ENCODE measurements at regions not wholly inside any gene's neighbourhood (a gene's known extent, or its start where the extent isn't known, plus 50 kb on each side); places are given as distances from the start of the nearest gene placed in this dataset.

- H3K4me3 ChIP-seq (ENCODE audit: low read length): no peak overlapping the region
- intact Hi-C loops (cut with DNase I, micrococcal nuclease): no loop called here
- H3K4me1 ChIP-seq (ENCODE audit: insufficient read depth, low read length): no peaks in the 10 kb centered on the region
- no peaks in the 10 kb centered on the region for H3K9me3 Mint-ChIP-seq
- peaks cover 4% of the 10 kb centered on the region for H3K4me1 Mint-ChIP-seq (ENCODE audit: low read depth)
- ChIA-PET POLR2A (no interaction called here), CTCF (no interaction called here)
- no peak for TF ChIP-seq CTCF (IDR thresholded peaks at IDR 0.05)
- H3K27me3 Mint-ChIP-seq: no peaks in the 10 kb centered on the region
- H3K4me3 Mint-ChIP-seq: no peak overlapping the region
- H3K27ac Mint-ChIP-seq: no peak overlapping the region
- ATAC-seq (ENCODE audit: poor library complexity) (no peak), DNase-seq (no peak)
- H3K9me3 ChIP-seq (ENCODE audit: control insufficient read depth in 1 of 2, insufficient read depth in 1 of 2, low read length in 2 of 2): no peaks in the 10 kb centered on the region
- no peaks in the 10 kb centered on the region for H3K36me3 Mint-ChIP-seq (ENCODE audit: low read depth)
- no peak overlapping the region for H3K27ac ChIP-seq (ENCODE audit: low read depth in 1 of 2, low read length in 2 of 2)
- H3K36me3 ChIP-seq (ENCODE audit: insufficient read depth, low read length): no peaks in the 10 kb centered on the region
- no peaks in the 10 kb centered on the region for H3K27me3 ChIP-seq (ENCODE audit: control insufficient read depth in 1 of 2, insufficient read depth in 2 of 2, low read length in 2 of 2)
These were observed 606.2 kb upstream of the TBL1XR1 start for GRCh38 chr3:177803500-177803899.

- Histone ChIP-seq H3K4me1 (ENCODE audit: insufficient read depth, low read length) (no peaks in the 10 kb centered on the region), H3K9me3 (ENCODE audit: control insufficient read depth in 1 of 2, insufficient read depth in 1 of 2, low read length in 2 of 2) (no peaks in the 10 kb centered on the region), H3K36me3 (ENCODE audit: insufficient read depth, low read length) (no peaks in the 10 kb centered on the region), H3K4me3 (ENCODE audit: low read length) (no peak overlapping the region), H3K27me3 (ENCODE audit: control insufficient read depth in 1 of 2, insufficient read depth in 2 of 2, low read length in 2 of 2) (no peaks in the 10 kb centered on the region), H3K27ac (ENCODE audit: low read depth in 1 of 2, low read length in 2 of 2) (no peak overlapping the region)
- intact Hi-C loops (cut with DNase I, micrococcal nuclease): no loop called here
- DNase-seq (no peak), ATAC-seq (ENCODE audit: poor library complexity) (no peak)
- CTCF ChIA-PET: no interaction called here
- H3K4me3 Mint-ChIP-seq: no peak overlapping the region
- no peaks in the 10 kb centered on the region for H3K27me3 Mint-ChIP-seq
- no peak for TF ChIP-seq CTCF (IDR thresholded peaks at IDR 0.05)
- POLR2A ChIA-PET: no interaction called here
- H3K9me3 Mint-ChIP-seq: no peaks in the 10 kb centered on the region
- no peak overlapping the region for H3K27ac Mint-ChIP-seq
- H3K4me1 Mint-ChIP-seq (ENCODE audit: low read depth): peaks cover 4% of the 10 kb centered on the region
- no peaks in the 10 kb centered on the region for H3K36me3 Mint-ChIP-seq (ENCODE audit: low read depth)
These were observed 606.8 kb upstream of the TBL1XR1 start for GRCh38 chr3:177804032-177804431.

GRCh38 chr3:177804646-177805045 is 607.4 kb upstream of the TBL1XR1 start:
- Mint-ChIP-seq H3K4me3 (no peak overlapping the region), H3K27ac (no peak overlapping the region), H3K36me3 (ENCODE audit: low read depth) (no peaks in the 10 kb centered on the region), H3K4me1 (ENCODE audit: low read depth) (peaks cover 5% of the 10 kb centered on the region), H3K27me3 (no peaks in the 10 kb centered on the region), H3K9me3 (no peaks in the 10 kb centered on the region)
- Histone ChIP-seq H3K4me3 (ENCODE audit: low read length) (no peak overlapping the region), H3K27me3 (ENCODE audit: control insufficient read depth in 1 of 2, insufficient read depth in 2 of 2, low read length in 2 of 2) (no peaks in the 10 kb centered on the region), H3K9me3 (ENCODE audit: control insufficient read depth in 1 of 2, insufficient read depth in 1 of 2, low read length in 2 of 2) (no peaks in the 10 kb centered on the region), H3K36me3 (ENCODE audit: insufficient read depth, low read length) (no peaks in the 10 kb centered on the region), H3K4me1 (ENCODE audit: insufficient read depth, low read length) (no peaks in the 10 kb centered on the region), H3K27ac (ENCODE audit: low read depth in 1 of 2, low read length in 2 of 2) (no peak overlapping the region)
- intact Hi-C loops (cut with DNase I, micrococcal nuclease): no loop called here
- ChIA-PET CTCF (no interaction called here), POLR2A (no interaction called here)
- ATAC-seq (ENCODE audit: poor library complexity): no peak
- DNase-seq: no peak
- TF ChIP-seq CTCF (IDR thresholded peaks at IDR 0.05): no peak
